ENCODE measurements at regions not wholly inside any gene's neighbourhood (a gene's known extent, or its start where the extent isn't known, plus 50 kb on each side); places are given as distances from the start of the nearest gene placed in this dataset.

- H3K9me3 ChIP-seq = no peaks in the 10 kb centered on the region
- H3K27ac ChIP-seq = no peak overlapping the region
- TF ChIP-seq CTCF (IDR thresholded peaks at IDR 0.05) = no peak
- no peak for TF ChIP-seq POLR2A (IDR thresholded peaks at IDR 0.05)
- intact Hi-C loops (cut with DNase I) = no loop called here
- 76 to 77% methylated on average over 4 of the region's 4 CpGs for WGBS, 2 donors
- H3K36me3 ChIP-seq = no peaks in the 10 kb centered on the region
- no peak overlapping the region for H3K4me3 ChIP-seq
- H3K27me3 ChIP-seq = peaks cover 0 to 16% (median 0%) of the 10 kb centered on the region in 4 donors
- no peak for DNase-seq
- no peaks in the 10 kb centered on the region for H3K4me1 ChIP-seq
These were observed 240.7 kb downstream of the FOXD2 start for GRCh38 chr1:47678464-47678980.

DNA sequence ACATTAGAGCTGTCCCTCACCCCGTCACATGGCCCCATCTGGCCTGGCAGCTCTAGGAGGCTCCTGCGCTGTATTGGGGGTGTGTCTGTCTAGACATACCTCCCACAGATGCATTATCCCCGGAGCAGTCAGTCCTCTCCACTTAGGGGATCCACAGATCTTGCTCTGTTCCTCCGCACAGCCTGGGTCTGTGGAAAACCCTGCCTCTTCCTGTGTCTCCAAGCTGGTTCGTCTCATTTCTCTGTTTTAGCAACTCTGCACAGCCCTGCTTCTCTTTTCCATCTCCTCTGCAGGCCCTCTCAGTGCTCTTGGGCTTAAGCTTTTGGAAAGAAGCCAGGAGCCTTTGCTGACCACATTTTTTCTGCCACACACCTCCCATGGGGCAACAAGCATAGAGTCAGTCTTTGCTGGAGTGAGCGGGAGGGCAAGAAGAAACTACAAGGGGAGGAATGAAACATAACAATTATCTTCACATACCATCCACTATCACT is 241.5 kb downstream of the FOXD2 start:
- no peak for DNase-seq
- WGBS, 2 donors = 53 to 67% methylated on average over 4 to 6 of the region's 6 CpGs
- Histone ChIP-seq H3K36me3 (no peaks in the 10 kb centered on the region), H3K4me3 (no peak overlapping the region), H3K27me3 (peaks cover 0 to 22% (median 0%) of the 10 kb centered on the region in 4 donors), H3K4me1 (no peaks in the 10 kb centered on the region), H3K9me3 (no peaks in the 10 kb centered on the region), H3K27ac (no peak overlapping the region)
- no peak for TF ChIP-seq CTCF (IDR thresholded peaks at IDR 0.05)
- TF ChIP-seq POLR2A (IDR thresholded peaks at IDR 0.05) = no peak
- intact Hi-C loops (cut with DNase I) = no loop called here

GRCh38 chr1:47679826-47680225 is 242.0 kb downstream of the FOXD2 start:
- Histone ChIP-seq H3K4me1 (no peaks in the 10 kb centered on the region), H3K27ac (no peak overlapping the region), H3K27me3 (peaks cover 0 to 22% (median 0%) of the 10 kb centered on the region in 4 donors), H3K9me3 (no peaks in the 10 kb centered on the region), H3K36me3 (no peaks in the 10 kb centered on the region), H3K4me3 (no peak overlapping the region)
- DNase-seq = no peak
- intact Hi-C loops (cut with DNase I) = no loop called here
- WGBS, 2 donors = 92 to 94% methylated on average over 6 to 7 of the region's 7 CpGs
- TF ChIP-seq CTCF (IDR thresholded peaks at IDR 0.05) (no peak), POLR2A (IDR thresholded peaks at IDR 0.05) (no peak)

DNA sequence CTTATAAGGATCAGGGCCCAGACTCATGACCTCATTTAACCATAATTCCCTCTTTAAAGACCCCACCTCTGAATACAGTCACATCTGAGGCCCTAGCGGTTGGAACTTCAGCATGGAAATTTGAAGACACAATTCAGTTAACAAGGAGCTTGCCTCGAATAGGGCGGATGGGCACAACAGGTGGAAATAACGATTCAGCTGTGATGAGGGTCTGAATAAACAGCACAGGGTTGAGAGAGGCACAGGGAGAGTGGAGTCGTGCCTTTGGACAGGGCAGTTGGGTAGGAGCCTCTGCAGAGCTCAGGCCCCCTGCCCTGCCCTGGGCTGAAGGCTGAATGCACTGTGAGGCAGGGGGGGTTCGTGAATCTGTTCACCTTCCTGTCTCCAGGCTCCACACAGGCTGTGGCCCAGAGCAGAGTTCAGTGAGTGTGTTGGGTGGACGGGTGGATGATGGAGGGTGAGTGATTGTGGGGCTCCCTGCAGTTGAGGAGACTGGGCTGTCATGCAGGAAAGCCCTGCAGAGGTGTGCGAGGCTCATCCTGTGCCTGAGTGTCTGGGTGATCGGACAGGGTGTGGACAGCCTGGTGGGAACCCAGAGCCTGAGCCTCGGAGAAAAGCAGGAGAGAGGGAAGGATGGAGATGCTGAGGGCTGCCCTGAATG is 243.1 kb downstream of the FOXD2 start:
- DNase-seq = no peak
- H3K4me3 ChIP-seq = no peak overlapping the region
- H3K27ac ChIP-seq = no peak overlapping the region
- no peaks in the 10 kb centered on the region for H3K36me3 ChIP-seq
- TF ChIP-seq POLR2A (IDR thresholded peaks at IDR 0.05) = no peak
- no peak for TF ChIP-seq CTCF (IDR thresholded peaks at IDR 0.05)
- H3K4me1 ChIP-seq = no peaks in the 10 kb centered on the region
- H3K9me3 ChIP-seq = no peaks in the 10 kb centered on the region
- peaks cover 0 to 22% (median 0%) of the 10 kb centered on the region in 4 donors for H3K27me3 ChIP-seq
- 78 to 82% methylated on average over 6 to 9 of the region's 10 CpGs for WGBS, 2 donors
- intact Hi-C loops (cut with DNase I) = no loop called here

- Histone ChIP-seq H3K4me3 (no peak overlapping the region), H3K9me3 (no peaks in the 10 kb centered on the region), H3K27me3 (peaks cover 0 to 25% (median 0%) of the 10 kb centered on the region in 4 donors), H3K36me3 (no peaks in the 10 kb centered on the region), H3K27ac (no peak overlapping the region), H3K4me1 (no peaks in the 10 kb centered on the region)
- TF ChIP-seq CTCF (IDR thresholded peaks at IDR 0.05) (no peak), POLR2A (IDR thresholded peaks at IDR 0.05) (no peak)
- WGBS, 2 donors = 73 to 88% methylated on average over 4 of the region's 4 CpGs
- DNase-seq = no peak
- intact Hi-C loops (cut with DNase I) = no loop called here
These were observed 243.9 kb downstream of the FOXD2 start for GRCh38 chr1:47681735-47682134.

Measured in esophagus squamous epithelium (tissue), 5 donors.